ENCODE measurements at regions not wholly inside any gene's neighbourhood (a gene's known extent, or its start where the extent isn't known, plus 50 kb on each side); places are given as distances from the start of the nearest gene placed in this dataset.

DNA sequence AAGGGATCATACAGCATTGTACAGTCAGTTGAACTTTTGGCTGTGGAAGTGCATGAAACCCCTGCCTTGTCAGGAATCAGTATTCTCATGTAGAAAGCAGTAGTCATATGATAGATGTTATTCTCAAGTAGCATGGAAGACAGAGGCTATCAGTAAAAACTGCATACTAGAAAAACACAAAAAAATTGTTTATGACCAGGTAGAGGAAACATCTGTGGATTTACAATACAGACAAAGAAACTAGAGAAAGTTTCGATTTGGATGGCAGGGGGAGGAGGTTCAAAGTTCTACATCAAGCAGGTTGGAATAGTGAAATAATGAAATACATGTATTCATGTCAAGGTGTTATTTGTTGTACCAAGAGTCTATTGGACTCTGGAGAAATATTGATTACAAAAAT is 212.3 kb upstream of the DDI1 start:
- TF ChIP-seq BACH2 (CRISPR knock-in tag; IDR thresholded peaks at IDR 0.05; ENCODE audit: borderline replicate concordance): no peak
- TF ChIP-seq, protein P1, sequence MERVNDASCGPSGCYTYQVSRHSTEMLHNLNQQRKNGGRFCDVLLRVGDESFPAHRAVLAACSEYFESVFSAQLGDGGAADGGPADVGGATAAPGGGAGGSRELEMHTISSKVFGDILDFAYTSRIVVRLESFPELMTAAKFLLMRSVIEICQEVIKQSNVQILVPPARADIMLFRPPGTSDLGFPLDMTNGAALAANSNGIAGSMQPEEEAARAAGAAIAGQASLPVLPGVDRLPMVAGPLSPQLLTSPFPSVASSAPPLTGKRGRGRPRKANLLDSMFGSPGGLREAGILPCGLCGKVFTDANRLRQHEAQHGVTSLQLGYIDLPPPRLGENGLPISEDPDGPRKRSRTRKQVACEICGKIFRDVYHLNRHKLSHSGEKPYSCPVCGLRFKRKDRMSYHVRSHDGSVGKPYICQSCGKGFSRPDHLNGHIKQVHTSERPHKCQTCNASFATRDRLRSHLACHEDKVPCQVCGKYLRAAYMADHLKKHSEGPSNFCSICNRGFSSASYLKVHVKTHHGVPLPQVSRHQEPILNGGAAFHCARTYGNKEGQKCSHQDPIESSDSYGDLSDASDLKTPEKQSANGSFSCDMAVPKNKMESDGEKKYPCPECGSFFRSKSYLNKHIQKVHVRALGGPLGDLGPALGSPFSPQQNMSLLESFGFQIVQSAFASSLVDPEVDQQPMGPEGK (CRISPR knock-in tag; IDR thresholded peaks at IDR 0.05; ENCODE audit: borderline replicate concordance): no peak
- TF ChIP-seq, protein P2, sequence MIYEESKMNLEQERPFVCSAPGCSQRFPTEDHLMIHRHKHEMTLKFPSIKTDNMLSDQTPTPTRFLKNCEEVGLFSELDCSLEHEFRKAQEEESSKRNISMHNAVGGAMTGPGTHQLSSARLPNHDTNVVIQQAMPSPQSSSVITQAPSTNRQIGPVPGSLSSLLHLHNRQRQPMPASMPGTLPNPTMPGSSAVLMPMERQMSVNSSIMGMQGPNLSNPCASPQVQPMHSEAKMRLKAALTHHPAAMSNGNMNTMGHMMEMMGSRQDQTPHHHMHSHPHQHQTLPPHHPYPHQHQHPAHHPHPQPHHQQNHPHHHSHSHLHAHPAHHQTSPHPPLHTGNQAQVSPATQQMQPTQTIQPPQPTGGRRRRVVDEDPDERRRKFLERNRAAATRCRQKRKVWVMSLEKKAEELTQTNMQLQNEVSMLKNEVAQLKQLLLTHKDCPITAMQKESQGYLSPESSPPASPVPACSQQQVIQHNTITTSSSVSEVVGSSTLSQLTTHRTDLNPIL (CRISPR knock-in tag; IDR thresholded peaks at IDR 0.05; ENCODE audit: low read depth): no peak
- TF ChIP-seq ARNTL (CRISPR knock-in tag; IDR thresholded peaks at IDR 0.05; ENCODE audit: borderline replicate concordance, low read depth): no peak
- TF ChIP-seq ZNF8 (CRISPR knock-in tag; IDR thresholded peaks at IDR 0.05): no peak
- no peak for TF ChIP-seq TOX (CRISPR knock-in tag; IDR thresholded peaks at IDR 0.05; ENCODE audit: borderline replicate concordance)
- TF ChIP-seq RARB (CRISPR knock-in tag; IDR thresholded peaks at IDR 0.05): no peak
